ENCODE measurements at regions not wholly inside any gene's neighbourhood (a gene's known extent, or its start where the extent isn't known, plus 50 kb on each side); places are given as distances from the start of the nearest gene placed in this dataset.

DNA sequence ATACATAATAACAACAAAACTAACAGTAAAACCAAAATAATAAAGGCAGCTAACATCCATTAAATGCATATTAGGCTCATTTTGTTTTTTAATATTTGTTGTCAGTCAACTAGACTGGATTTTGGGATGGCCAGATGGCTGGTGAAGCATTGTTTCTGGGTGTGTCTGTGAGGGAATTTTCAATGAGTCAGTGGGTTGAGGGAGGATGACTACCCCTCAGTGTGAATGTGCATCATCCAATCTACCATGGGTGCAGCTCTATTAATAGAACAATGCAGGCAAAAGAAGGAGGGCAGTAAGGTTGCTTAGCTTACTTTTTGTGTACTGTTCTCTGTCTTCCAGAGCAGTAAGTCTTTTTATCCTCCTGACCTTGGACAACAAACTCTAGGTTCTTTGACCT lies 484.2 kb upstream of the HS3ST1 start:
- ATAC-seq = no peak
- DNase-seq = no peak

DNA sequence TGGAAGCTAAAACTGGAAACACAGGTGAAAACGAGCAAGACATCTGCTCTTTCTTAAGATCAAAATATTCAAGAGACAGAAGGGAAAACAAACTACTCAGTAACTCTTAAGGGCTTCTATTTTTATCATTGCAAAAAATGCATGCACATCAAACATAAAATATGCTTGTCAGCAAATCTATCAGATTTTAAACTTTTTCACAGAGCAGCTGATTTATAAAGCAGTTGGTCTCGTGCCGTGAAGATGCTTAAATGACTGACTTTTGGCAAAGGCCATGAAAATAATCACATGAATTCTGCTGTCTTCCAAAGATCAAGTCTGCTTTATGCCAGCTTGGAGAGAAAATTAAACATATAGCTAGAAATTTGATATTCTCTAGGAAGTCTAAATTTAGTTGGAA lies 482.1 kb upstream of the HS3ST1 start:
- no peak for DNase-seq
- no peak for ATAC-seq

DNA sequence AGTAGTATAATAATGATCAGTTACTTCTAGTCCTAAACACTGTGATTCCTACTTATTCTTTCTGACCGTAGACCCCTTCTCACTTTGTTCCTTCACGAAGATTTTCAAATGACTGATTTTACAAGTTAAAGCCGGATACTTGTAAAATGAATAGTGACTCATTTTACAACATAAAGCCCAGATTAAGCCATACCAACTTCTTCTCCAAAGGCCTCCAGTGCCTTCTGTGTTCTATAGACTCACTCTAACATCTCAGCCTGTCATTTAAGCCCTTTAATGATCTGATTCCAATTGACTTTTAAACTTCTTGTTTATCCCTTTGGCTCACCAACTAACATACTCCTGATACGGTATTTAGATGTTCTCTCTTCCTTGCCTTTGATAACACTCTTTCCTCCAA lies 480.0 kb upstream of the HS3ST1 start:
- DNase-seq = no peak
- ATAC-seq = no peak

DNA sequence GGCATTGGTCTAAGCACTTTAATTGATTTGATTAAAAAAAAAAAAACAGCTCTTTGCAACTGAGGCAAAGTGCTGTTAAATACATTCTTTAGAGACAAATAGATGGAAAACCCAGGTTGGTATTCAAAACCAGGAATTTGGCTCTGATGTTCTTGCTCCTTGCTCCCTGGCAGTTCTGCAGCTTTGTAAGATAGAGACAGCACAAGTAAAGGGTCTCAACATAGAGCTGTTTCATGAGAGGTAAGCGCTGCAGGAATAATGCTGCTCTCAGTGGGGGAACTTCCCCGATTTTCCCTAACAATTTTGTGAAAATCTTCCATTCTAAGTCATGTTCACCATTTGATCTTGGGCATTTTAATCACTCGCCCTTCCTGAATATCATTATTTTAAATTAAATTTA lies 479.5 kb upstream of the HS3ST1 start:
- ATAC-seq (no peak), DNase-seq (no peak)

DNA sequence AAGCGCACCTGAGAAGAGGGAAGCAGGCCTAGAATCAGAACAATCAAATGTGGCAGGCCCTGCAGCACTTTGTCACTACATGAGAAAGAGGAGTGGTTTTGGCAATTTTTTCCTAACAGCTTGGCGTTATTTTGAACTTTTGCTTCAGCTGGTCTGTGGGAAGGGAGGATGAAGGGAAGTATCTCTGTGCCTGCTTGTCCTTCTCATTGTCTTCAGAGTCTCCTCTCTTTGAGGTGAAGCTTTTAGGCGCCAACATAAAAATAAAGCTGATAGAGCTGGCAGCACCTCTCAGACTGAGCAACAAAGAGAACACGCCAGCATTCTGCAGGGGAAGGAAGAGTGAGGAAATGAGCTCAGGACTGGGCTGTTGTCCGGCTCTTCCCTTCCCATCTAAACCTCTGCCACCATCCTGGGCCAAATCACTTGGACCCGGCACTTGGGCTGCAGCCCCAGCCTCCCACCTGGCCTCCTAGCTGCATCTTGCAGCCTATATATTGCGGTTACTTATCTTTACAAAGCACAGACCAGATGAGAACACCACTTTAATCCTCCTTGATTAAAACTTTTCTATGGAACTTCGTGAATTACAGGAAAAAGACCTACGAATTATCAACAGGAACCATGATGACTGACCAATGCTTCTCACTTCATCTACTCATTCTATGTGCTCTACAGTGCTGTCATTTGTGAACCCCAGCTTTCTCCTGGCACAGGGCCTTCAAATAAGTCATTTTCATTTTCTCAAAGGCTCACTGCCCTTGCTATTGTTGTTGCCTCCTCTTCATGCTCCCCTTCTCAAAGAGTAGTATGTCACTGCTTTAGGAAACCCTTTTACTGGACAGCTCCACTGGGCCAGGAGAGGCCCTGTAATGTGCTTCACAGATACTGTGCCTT lies 476.4 kb upstream of the HS3ST1 start:
- no peak for ATAC-seq
- DNase-seq = no peak

DNA sequence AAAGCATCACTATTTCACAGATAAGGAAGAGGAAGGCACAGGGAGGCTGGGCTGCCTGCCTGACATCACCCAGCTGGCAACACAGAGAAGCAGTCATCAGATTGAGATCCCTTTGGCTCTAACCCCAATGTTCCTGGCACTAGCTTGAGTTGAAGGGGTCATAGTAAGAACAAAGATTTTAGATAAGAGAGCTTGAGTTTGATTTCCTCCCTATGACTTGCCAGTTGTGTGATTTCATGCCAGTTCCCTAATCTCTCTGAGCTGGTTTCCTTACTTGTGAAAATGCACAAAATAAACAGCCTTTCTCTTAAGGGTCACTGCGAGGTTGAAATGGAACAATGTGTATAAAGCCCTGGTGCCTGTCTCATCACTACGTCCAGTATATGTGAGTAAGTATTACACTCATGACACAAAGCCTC lies 475.4 kb upstream of the HS3ST1 start:
- DNase-seq (no peak), ATAC-seq (no peak)

DNA sequence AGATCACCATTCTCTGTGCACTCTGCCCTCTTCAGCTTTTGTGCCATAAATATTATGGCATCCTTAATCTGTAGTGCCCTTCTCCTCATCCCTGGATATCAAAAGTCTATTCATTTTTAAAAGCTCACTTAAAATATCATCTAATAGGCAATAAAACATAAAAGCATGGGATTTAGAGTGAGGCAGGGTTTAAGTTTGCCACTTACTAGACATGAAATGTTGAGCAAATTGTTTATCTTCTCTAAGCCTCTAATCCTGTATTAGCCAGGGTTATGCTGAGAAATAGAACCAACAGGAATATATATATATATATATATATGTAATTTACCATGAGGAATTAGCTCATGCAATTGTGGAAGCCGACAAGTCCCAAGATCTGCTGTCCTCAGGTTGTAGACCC lies 472.4 kb upstream of the HS3ST1 start:
- ATAC-seq = no peak
- no peak for DNase-seq

DNA sequence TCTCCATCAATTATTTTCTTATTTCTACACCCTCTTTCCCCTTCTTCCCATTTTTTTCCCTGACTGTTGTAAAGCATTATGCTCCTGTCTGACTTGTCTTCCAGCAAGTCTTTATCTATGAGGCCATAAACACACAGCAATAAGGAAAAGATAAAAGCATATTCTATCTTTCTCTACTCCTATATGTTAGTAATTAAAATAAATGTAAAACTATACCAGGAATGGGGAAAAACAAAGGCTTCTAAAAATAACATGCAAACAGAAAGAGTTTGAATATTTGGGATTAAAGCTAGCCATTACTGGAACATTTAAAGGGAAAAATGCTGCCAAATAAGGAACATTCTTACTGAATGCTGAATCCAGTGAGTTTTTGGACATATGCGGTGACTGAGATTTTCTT lies 471.7 kb upstream of the HS3ST1 start:
- no peak for DNase-seq
- no peak for ATAC-seq

DNA sequence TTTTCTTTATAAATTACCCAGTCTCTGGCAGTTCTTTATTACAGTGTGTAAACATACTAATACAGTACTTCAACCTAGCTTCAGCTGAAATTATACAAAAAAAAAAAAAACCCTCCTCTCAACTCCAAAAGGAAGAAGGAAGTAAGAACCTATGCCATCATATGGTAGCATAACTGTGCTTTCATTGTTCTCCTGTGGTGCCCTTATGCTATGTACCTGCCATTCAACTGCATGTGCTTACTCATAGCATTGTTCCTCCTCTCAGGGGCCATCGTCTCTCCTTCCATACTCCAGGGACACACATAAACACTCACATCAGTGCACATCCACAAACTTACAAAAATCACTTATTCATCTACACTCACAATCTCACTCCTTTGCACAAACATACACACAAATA lies 470.1 kb upstream of the HS3ST1 start:
- DNase-seq (no peak), ATAC-seq (no peak)

DNA sequence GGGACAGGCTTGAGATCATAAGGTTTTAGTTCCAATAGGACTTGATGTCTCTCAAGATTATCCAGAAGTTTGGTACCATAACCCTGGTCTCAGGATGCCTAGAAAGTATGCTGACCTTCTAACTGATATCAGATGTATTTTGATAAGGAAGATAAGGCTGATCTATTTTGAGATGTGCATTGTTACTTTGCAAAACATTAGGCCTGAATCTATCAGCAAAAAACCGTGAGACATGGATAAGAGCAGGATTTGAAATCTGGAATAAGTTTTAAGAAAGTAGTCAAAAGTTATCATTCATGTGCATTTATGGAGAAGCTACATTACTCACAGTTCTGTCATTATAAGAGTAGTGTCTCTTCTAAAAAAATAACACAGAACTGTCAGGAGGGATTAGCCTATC lies 467.1 kb upstream of the HS3ST1 start:
- no peak for DNase-seq
- no peak for ATAC-seq

DNA sequence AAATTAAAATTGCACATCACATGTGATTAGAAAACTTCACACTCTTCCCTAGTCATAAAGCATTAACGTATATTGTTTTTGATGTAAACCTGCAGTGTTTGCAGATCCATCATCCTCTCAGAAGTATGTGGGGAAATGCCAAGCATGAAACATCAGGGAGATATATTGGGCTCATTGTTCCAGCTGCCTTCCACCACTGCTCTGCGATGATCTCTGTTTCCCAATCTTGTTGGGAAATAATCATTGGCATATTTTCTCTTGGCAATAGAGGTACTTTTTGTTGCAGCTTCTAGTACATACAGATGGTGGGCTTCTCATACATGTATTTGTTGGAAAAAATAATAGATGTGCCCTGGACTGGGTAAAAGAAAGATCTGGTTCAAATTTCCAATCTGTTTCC lies 466.3 kb upstream of the HS3ST1 start:
- ATAC-seq (no peak), DNase-seq (no peak)

DNA sequence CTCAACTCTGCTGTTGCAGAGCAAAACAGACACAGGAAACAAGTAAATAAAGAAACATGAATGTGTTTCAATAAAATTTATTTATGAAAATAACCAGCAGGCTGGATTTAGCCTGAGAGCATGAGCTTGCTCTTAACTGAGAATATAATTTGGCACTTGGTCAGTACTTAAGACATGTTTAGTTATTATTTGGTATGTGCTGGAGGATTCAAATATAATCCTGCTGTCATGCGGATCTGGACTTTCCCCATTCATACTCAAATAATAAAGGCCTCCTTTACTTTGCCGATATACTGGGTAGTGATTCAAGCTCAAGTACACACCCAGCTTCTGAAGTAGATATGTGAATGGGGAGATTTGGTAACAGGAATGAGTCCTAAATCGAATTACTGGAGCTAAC lies 465.5 kb upstream of the HS3ST1 start:
- ATAC-seq (no peak), DNase-seq (no peak)

DNA sequence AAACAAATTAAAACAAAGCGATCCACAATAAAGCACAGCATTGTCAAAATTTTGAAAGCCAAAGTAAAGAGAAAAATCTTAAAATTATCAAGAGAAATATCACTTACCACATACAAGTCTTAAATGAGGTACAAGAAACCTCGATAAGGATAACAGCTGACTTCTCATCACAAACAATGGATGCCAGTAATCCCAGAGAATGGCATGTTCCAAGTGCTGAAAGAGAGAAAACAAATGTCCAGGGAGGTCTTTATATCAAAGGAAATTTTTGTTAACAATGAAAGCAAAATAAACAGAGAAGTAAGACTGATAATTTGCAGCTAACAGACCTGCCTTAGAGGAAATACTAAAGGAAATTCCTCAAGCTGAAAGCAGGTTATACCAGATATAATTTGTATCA lies 460.4 kb upstream of the HS3ST1 start:
- ATAC-seq = no peak
- DNase-seq = no peak

DNA sequence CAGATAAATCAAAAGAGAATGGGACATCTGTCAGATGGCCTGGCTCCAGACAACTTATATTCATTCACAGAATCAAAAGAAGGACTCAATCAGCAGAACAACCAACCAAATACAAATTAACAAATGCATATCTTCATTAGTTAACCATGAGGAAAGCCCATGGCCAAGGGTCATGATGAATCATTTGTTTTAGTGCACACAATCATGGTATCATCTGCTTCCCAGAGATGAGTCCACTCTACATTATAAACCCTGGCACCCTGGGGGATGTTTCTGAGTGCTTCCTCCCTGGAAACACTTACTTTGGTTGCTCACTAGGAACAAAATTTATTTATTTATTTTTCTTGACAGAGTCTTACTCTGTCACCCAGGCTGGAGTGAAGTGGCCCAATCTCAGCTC lies 453.3 kb upstream of the HS3ST1 start:
- no peak for ATAC-seq
- no peak for DNase-seq

DNA sequence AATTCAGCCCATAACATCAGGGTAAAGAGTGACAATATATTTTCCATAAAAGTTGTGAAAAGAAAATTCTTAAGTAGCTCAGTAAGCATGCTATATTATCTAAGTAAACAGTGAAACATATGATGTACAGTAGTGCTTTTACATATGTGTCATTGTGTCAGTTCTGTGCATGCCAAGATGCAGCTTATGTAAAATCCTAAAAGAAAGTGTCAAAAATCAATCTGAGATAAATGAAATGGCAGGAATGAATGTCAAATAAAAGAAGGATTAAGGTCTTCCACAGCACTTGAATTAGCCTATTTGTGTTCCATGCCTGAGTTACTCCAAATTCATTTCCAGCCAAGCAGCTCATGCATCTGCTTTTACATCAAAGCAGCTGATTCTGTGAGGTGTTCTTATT lies 452.7 kb upstream of the HS3ST1 start:
- DNase-seq (no peak), ATAC-seq (no peak)

DNA sequence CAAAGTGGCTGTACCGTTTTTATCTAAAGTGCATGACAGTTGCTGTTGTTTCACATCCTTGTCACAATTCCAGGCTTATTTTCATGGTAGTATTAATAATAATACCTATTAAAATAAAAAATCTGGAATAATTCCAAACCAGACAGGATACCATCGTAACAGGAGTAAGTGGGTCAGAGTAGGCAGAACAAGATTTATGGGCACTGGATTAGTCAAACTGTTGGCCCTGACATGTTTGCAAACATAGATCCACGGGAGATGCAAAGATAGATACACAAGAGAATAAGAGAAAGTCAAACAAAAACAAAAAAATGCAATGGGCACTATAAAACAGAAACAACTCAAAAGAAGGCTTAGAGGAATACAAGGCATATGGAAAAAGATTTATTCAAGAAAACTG lies 449.5 kb upstream of the HS3ST1 start:
- ATAC-seq (no peak), DNase-seq (no peak)

DNA sequence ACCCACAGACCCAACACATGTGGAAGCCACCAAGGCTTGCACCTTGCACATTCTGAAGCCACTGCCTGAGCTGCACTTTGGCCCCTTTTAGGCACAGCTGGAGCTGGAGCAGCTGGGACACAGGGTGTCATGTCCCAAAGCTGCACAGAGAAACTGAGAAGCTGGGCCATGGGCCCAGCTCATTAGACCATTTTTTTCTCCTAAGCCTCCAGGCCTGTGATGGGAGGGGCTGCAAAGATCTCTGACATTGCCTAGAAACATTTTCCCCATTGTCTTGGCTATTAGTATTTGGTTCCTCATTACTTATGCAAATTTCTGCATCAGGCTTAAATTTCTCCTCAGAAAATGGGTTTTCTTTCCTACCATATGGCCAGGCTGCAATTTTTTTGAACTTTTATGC lies 447.4 kb upstream of the HS3ST1 start:
- ATAC-seq = no peak
- no peak for DNase-seq

DNA sequence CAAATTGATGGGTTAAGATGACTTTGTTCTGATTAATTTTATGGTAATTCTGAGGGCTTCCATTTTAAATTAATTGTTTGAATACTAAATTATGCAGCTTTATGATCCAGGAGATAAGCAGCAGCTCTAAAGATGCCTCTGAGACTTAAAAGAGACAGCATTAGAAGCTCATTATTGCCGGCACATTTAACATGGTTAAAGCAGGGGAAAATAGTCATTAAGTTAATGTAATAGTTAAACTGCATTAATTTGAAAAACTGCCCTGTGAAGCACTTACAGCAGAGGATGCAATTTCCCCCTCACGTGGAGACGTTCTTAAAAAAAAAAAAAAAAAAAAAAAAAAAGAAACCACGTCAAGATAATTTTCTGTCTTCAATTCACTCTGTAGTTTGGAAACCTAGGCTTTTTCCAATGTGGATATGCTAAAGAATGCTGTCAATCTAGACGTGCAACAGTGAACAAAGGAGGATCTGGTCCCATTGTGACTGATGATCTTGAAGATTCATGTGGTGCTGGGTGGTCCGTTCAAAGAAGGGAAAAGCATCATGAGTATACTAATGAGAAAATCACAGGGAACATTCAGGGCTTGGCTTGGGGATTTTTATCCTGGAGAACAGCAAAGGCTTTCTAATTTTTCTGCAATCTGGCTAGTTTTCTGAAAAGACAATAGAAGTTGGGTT lies 440.6 kb upstream of the HS3ST1 start:
- no peak for ATAC-seq
- DNase-seq = no peak

DNA sequence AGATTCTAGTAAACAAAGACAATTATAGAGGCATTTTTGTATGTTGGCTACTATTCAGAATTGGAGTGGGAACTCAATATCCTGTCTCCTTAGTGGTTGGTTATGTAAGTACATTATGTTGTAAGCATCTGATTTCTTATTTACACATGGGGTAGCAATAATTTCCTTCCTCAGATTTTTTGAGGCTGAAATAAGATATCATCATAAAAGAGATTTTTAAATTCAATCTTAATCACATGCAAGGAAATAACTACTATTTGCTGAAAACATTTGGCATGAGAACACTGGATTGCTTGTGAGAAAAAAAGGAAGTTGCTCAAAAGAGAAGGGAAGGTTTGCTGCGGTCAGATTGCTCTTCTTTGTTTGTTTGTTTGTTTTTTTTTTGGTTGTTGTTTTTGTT lies 437.7 kb upstream of the HS3ST1 start:
- no peak for ATAC-seq

DNA sequence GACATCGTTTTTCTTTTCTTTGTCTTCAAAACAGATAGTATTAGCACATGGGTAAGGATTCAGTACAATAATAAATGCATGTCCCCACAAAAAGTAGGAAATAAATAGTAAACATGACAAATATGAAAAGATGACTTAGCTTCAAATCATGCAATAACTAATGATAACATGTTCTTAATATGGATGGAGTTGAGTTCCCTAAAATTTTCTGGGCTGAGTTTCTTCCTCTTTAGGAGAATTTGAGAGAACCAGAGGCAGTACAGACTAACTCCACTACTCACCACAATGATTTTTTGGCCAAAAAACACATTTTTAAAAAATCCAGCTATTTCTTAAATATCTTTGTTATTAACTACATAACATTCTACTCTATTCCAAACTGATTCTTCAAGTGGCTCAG lies 432.3 kb upstream of the HS3ST1 start:
- no peak for DNase-seq
- ATAC-seq = no peak

More for the DNA sequence above, 437.7 kb upstream of the HS3ST1 start:
- DNase-seq = no peak

DNA sequence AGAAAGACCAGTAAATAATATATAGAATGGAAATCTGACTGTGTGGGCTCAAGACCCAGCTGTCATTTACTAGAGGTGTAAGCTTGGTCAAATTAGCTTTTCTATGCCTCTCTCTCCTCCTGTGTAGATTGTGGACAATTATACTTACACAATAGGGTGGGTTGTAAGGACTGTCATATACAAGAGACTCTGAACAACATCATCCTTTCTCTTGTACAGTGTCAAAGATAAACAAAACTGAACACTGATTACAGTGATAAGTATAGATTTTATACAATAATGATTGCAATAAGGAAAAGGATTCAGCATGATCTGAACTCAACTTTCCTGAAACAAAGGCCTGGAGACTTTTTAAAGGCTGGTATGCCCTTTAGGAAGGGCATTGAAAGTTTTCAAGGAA lies 429.2 kb upstream of the HS3ST1 start:
- ATAC-seq (no peak), DNase-seq (no peak)

DNA sequence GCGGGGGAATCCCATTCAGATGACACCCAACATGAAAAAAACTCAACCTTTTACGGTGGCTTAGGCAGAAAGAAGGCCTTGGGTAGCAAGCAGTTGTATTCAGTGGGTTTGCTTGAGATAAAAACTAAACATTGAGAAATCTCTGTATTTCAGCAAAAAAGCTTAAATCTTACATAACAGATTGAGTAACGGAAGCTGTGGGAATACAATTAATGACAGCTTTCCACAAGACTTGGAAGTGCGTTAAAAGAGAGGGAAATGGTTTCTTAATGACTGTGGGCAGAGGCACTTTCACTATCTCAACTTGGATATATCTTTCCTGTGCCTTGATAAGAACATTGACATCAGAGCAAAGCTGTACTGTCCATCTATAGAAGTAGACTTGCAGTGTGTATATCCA lies 418.5 kb upstream of the HS3ST1 start:
- ATAC-seq (no peak), DNase-seq (no peak)

DNA sequence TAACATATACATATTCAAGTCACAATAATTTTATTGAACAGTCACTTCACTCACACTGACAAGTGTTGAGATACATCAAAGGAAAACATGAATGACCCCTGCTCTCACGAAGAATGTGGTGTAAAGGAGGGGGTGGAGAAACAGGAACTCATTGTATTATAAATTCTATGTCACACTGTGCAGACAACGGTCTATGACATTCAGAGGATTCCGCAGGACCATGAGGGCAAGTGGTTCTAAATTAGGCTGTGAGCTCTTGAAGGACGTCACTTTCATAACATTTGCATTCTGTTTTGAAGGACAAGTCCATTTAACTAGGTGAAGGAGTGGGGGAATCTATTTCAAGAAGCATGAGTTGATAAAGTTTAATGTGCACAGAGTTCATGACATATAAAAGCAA lies 415.2 kb upstream of the HS3ST1 start:
- ATAC-seq (peak; percentile 46), DNase-seq (no peak)

DNA sequence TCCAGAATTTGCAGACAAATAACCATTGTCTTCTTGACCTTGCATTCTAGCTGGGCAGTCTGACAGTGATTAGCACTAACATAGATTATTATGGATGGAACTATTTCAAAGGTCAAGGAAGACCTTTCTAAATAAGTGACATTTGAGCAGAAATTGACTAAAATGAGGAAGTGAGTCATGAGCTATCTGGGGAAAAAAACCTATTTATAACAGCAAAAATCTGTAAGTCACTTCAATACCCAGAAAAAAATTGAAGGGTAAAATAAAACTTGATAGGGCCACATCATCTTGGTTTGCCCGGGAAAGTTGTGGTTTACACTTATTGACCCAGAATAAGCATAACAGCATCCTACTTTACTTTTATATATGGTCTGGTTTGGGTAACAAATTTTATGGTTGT lies 414.6 kb upstream of the HS3ST1 start:
- no peak for DNase-seq
- no peak for ATAC-seq

Measured in stimulated activated naive CD8-positive, alpha-beta T cell treated with anti-CD3 and anti-CD28 coated beads, Interleukin-15, Interleukin-2, amounts not matched to agents 100 U/mL and 50 U/mL, for 24 hours (primary cell).